ENCODE measurements at regions not wholly inside any gene's neighbourhood (a gene's known extent, or its start where the extent isn't known, plus 50 kb on each side); places are given as distances from the start of the nearest gene placed in this dataset.

DNA sequence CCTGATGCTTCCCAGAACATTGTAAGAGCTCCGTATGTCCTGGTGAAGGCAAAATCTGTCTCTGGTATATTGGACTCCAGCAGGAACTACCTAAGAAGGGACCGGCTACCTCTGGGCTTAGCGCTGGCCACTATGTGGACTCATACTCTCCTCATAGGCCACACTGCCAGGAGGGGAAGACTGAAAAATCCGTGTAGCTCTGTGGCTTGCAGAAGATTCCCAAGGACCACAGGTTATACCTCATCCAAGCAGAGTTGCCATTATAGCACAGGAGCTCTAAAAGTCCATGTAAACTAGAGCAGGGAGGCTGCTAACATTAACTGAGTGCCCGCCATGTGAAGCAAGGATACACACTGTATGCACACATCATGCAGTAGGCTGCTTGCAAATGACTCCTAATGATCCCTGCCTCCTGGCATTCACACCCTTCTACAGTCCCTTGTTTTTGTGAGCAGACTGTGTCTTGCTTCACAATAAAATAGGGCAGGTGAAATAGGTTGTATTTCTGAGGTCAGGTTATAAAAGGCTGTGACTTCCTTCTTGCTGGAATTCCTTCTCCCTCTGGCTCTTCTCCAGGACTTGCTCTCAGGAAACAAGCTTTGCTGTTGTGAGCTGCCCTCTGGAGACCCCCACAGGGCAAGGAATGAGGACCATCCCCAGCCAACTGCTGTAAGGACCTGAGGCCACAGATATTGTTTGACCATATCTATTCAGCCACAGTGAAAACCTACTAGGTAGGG is 192.6 kb upstream of the UBL3 start:
- TF ChIP-seq TCF12 (IDR thresholded peaks at IDR 0.05), result no peak
- no peak for TF ChIP-seq GATA2 (CRISPR knock-in tag; IDR thresholded peaks at IDR 0.05)
- TF ChIP-seq ELF1 (IDR thresholded peaks at IDR 0.05), result no peak
- Histone ChIP-seq H4K20me1 (ENCODE audit: insufficient read depth) (no peaks in the 10 kb centered on the region), H3K9me2 (no peaks in the 10 kb centered on the region), H3F3A (replicated peaks; ENCODE audit: insufficient read depth) (no peaks in the 10 kb centered on the region), H3K79me2 (ENCODE audit: insufficient read depth) (no peaks in the 10 kb centered on the region), H3K4me3 (ENCODE audit: low read depth in 2 of 2, low read length in 1 of 2) (no peak overlapping the region), H3K36me3 (replicated peaks in 1 of 2; ENCODE audit: control insufficient read depth in 1 of 2, insufficient read depth in 2 of 2, low read length in 1 of 2) (no peaks in the 10 kb centered on the region), H3K27me3 (ENCODE audit: insufficient read depth) (no peaks in the 10 kb centered on the region), H3K27ac (ENCODE audit: low read depth in 2 of 2, low read length in 1 of 2) (no peak overlapping the region), H3K9me3 (no peaks in the 10 kb centered on the region), H2AFZ (ENCODE audit: low read depth) (no peak overlapping the region), H3K4me2 (no peak overlapping the region), H3K9ac (no peak overlapping the region), H3K4me1 (ENCODE audit: control insufficient read depth in 1 of 2, insufficient read depth in 2 of 2, low read depth in 1 of 2, low read length in 1 of 2) (peaks cover 0 to 14% of the 10 kb centered on the region in 2 experiments; a peak in 3 of 4 replicates)
- DNase-seq, result no peak
- CTCF ChIA-PET, result interaction anchor here (1.5 kb wide), 1 partner anchor 535 kb away, joined by 3 read pairs; no protein-coding TSS in a partner anchor
- POLR2A ChIA-PET, result no interaction called here
- WGBS (ENCODE audit: low lambda C conversion rate), result 70% methylated on average over 5 of the region's 5 CpGs

DNA sequence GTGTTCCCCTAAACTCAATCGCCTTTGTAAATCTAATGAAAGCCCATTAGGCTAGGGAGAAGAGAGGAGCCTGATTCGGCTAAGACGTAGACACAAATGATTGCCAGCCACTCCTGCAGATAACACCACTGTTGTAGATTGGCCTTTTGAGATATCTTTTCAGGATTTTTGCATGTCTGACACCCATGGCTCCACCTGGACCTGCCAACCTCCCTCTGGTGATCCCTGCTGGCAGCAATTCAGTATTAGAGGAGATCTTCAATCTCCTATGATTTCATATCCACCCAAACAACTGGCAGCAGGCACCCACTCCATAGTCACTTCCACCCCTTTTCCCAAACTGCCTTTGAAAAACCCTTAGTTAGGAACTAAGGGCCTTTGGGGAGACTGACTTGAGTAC is 191.9 kb upstream of the UBL3 start:
- H3K27ac ChIP-seq (ENCODE audit: low read depth in 2 of 2, low read length in 1 of 2), result no peak overlapping the region
- TF ChIP-seq SIN3A (IDR thresholded peaks at IDR 0.05; ENCODE audit: borderline replicate concordance, low read depth, low read length) (no peak), RAD21 (IDR thresholded peaks at IDR 0.05; ENCODE audit: low read length) (no peak), FOXM1 (IDR thresholded peaks at IDR 0.05; ENCODE audit: low read depth) (no peak), RCOR1 (IDR thresholded peaks at IDR 0.05; ENCODE audit: low read length) (no peak), FOSL2 (IDR thresholded peaks at IDR 0.05; ENCODE audit: borderline replicate concordance, low read depth) (no peak), MXI1 (IDR thresholded peaks at IDR 0.05; ENCODE audit: low read depth, low read length) (no peak), EP300 (IDR thresholded peaks at IDR 0.05; ENCODE audit: borderline replicate concordance in 1 of 2, low read depth in 1 of 2, low read length in 1 of 2) (no peak), SMC3 (IDR thresholded peaks at IDR 0.05; ENCODE audit: low read depth, low read length) (no peak), GATA2 (CRISPR knock-in tag; IDR thresholded peaks at IDR 0.05) (no peak), TCF12 (IDR thresholded peaks at IDR 0.05) (no peak), RFX5 (IDR thresholded peaks at IDR 0.05; ENCODE audit: low read length) (no peak), TAF1 (IDR thresholded peaks at IDR 0.05; ENCODE audit: borderline replicate concordance, low read depth, low read length) (no peak)
- TF ChIP-seq, protein P1, sequence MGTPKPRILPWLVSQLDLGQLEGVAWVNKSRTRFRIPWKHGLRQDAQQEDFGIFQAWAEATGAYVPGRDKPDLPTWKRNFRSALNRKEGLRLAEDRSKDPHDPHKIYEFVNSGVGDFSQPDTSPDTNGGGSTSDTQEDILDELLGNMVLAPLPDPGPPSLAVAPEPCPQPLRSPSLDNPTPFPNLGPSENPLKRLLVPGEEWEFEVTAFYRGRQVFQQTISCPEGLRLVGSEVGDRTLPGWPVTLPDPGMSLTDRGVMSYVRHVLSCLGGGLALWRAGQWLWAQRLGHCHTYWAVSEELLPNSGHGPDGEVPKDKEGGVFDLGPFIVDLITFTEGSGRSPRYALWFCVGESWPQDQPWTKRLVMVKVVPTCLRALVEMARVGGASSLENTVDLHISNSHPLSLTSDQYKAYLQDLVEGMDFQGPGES (IDR thresholded peaks at IDR 0.05; ENCODE audit: low read depth, low read length), result no peak
- TF ChIP-seq, protein P2, sequence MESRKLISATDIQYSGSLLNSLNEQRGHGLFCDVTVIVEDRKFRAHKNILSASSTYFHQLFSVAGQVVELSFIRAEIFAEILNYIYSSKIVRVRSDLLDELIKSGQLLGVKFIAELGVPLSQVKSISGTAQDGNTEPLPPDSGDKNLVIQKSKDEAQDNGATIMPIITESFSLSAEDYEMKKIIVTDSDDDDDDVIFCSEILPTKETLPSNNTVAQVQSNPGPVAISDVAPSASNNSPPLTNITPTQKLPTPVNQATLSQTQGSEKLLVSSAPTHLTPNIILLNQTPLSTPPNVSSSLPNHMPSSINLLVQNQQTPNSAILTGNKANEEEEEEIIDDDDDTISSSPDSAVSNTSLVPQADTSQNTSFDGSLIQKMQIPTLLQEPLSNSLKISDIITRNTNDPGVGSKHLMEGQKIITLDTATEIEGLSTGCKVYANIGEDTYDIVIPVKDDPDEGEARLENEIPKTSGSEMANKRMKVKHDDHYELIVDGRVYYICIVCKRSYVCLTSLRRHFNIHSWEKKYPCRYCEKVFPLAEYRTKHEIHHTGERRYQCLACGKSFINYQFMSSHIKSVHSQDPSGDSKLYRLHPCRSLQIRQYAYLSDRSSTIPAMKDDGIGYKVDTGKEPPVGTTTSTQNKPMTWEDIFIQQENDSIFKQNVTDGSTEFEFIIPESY (IDR thresholded peaks at IDR 0.05; ENCODE audit: borderline replicate concordance, low read depth), result no peak
- TF ChIP-seq, protein P3, sequence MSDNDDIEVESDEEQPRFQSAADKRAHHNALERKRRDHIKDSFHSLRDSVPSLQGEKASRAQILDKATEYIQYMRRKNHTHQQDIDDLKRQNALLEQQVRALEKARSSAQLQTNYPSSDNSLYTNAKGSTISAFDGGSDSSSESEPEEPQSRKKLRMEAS (IDR thresholded peaks at IDR 0.05; ENCODE audit: low read depth), result no peak
- TF ChIP-seq, protein P4, sequence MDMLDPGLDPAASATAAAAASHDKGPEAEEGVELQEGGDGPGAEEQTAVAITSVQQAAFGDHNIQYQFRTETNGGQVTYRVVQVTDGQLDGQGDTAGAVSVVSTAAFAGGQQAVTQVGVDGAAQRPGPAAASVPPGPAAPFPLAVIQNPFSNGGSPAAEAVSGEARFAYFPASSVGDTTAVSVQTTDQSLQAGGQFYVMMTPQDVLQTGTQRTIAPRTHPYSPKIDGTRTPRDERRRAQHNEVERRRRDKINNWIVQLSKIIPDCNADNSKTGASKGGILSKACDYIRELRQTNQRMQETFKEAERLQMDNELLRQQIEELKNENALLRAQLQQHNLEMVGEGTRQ (IDR thresholded peaks at IDR 0.05; ENCODE audit: borderline replicate concordance, low read depth, low read length), result no peak
- DNase-seq, result no peak
- H4K20me1 ChIP-seq (ENCODE audit: insufficient read depth), result no peaks in the 10 kb centered on the region
- H3K79me2 ChIP-seq (ENCODE audit: insufficient read depth), result no peaks in the 10 kb centered on the region
- no peaks in the 10 kb centered on the region for H3K27me3 ChIP-seq (ENCODE audit: insufficient read depth)
- 75% methylated on average over 3 of the region's 3 CpGs for WGBS (ENCODE audit: low lambda C conversion rate)
- CTCF ChIA-PET, result no interaction called here
- no peak overlapping the region for H3K4me3 ChIP-seq (ENCODE audit: low read depth in 2 of 2, low read length in 1 of 2)
- peaks cover 0 to 14% of the 10 kb centered on the region in 2 experiments; a peak in 3 of 4 replicates for H3K4me1 ChIP-seq (ENCODE audit: control insufficient read depth in 1 of 2, insufficient read depth in 2 of 2, low read depth in 1 of 2, low read length in 1 of 2)
- no peak overlapping the region for H3K4me2 ChIP-seq
- H3F3A ChIP-seq (replicated peaks; ENCODE audit: insufficient read depth), result no peaks in the 10 kb centered on the region
- H3K9me2 ChIP-seq, result no peaks in the 10 kb centered on the region
- no peaks in the 10 kb centered on the region for H3K9me3 ChIP-seq
- H3K9ac ChIP-seq, result no peak overlapping the region
- H3K36me3 ChIP-seq (replicated peaks in 1 of 2; ENCODE audit: control insufficient read depth in 1 of 2, insufficient read depth in 2 of 2, low read length in 1 of 2), result no peaks in the 10 kb centered on the region
- H2AFZ ChIP-seq (ENCODE audit: low read depth), result no peak overlapping the region
- POLR2A ChIA-PET, result no interaction called here

All from SK-N-SH (cell line).